ENCODE measurements at regions not wholly inside any gene's neighbourhood (a gene's known extent, or its start where the extent isn't known, plus 50 kb on each side); places are given as distances from the start of the nearest gene placed in this dataset.

DNA sequence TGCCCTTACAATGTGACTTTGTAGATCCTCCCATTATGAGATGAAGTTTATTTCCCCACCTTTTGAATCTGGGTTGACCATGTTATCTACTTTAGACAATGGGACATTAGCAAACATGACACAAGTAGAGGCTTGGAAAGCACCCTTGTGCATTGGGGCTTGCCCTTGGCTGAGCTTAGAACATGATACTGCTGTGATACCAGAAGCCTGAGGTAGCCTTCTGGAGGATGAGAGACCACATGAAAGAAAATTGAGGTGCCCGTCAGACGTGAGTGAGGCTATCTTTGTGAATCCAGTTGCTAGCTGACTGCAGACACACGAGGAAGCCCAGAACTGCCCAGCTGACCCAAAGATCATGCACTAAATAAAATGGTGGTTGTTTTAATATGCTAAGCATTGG lies 341.2 kb downstream of the CYP26B1 start:
- no peak overlapping the region for H3K27ac ChIP-seq (ENCODE audit: low read depth, low read length)

GRCh38 chr2:71804281-71804751 lies 343.3 kb downstream of the CYP26B1 start:
- Histone ChIP-seq H3K36me3 (ENCODE audit: control insufficient read depth, insufficient read depth, low read length) (no peaks in the 10 kb centered on the region), H3K9ac (ENCODE audit: low read length) (no peak overlapping the region), H3K27me3 (ENCODE audit: control insufficient read depth, insufficient read depth, low read length) (peaks cover 5% of the 10 kb centered on the region; the same call in 1 of the 2 replicates), H3K4me3 (ENCODE audit: low read depth, low read length) (no peak overlapping the region), H3K4me1 (ENCODE audit: control insufficient read depth, insufficient read depth, low read length) (no peaks in the 10 kb centered on the region), H3K27ac (ENCODE audit: low read depth, low read length) (no peak overlapping the region), H3K9me3 (ENCODE audit: control insufficient read depth, insufficient read depth, low read depth, low read length) (no peaks in the 10 kb centered on the region)

More for the DNA sequence above, 341.2 kb downstream of the CYP26B1 start:
- no peaks in the 10 kb centered on the region for H3K9me3 ChIP-seq (ENCODE audit: control insufficient read depth, insufficient read depth, low read depth, low read length)
- no peaks in the 10 kb centered on the region for H3K4me1 ChIP-seq (ENCODE audit: control insufficient read depth, insufficient read depth, low read length)
- H3K9ac ChIP-seq (ENCODE audit: low read length) = no peak overlapping the region
- no peaks in the 10 kb centered on the region for H3K36me3 ChIP-seq (ENCODE audit: control insufficient read depth, insufficient read depth, low read length)
- H3K4me3 ChIP-seq (ENCODE audit: low read depth, low read length) = no peak overlapping the region
- peaks cover 5% of the 10 kb centered on the region; the same call in 1 of the 2 replicates for H3K27me3 ChIP-seq (ENCODE audit: control insufficient read depth, insufficient read depth, low read length)

GRCh38 chr2:71803398-71803797 lies 344.3 kb downstream of the CYP26B1 start:
- Histone ChIP-seq H3K4me1 (ENCODE audit: control insufficient read depth, insufficient read depth, low read length) (no peaks in the 10 kb centered on the region), H3K4me3 (ENCODE audit: low read depth, low read length) (no peak overlapping the region), H3K27ac (ENCODE audit: low read depth, low read length) (no peak overlapping the region), H3K9ac (ENCODE audit: low read length) (no peak overlapping the region), H3K9me3 (ENCODE audit: control insufficient read depth, insufficient read depth, low read depth, low read length) (no peaks in the 10 kb centered on the region), H3K36me3 (ENCODE audit: control insufficient read depth, insufficient read depth, low read length) (no peaks in the 10 kb centered on the region), H3K27me3 (ENCODE audit: control insufficient read depth, insufficient read depth, low read length) (peaks cover 5% of the 10 kb centered on the region; the same call in 1 of the 2 replicates)

GRCh38 chr2:71802556-71802955 lies 345.1 kb downstream of the CYP26B1 start:
- H3K27me3 ChIP-seq (ENCODE audit: control insufficient read depth, insufficient read depth, low read length) = peaks cover 5% of the 10 kb centered on the region; the same call in 1 of the 2 replicates
- H3K4me1 ChIP-seq (ENCODE audit: control insufficient read depth, insufficient read depth, low read length) = no peaks in the 10 kb centered on the region

GRCh38 chr2:71801969-71802368 lies 345.7 kb downstream of the CYP26B1 start:
- no peak overlapping the region for H3K4me3 ChIP-seq (ENCODE audit: low read depth, low read length)
- no peaks in the 10 kb centered on the region for H3K4me1 ChIP-seq (ENCODE audit: control insufficient read depth, insufficient read depth, low read length)
- no peak overlapping the region for H3K9ac ChIP-seq (ENCODE audit: low read length)
- no peak overlapping the region for H3K27ac ChIP-seq (ENCODE audit: low read depth, low read length)
- no peaks in the 10 kb centered on the region for H3K36me3 ChIP-seq (ENCODE audit: control insufficient read depth, insufficient read depth, low read length)
- peaks cover 5% of the 10 kb centered on the region; the same call in 1 of the 2 replicates for H3K27me3 ChIP-seq (ENCODE audit: control insufficient read depth, insufficient read depth, low read length)
- H3K9me3 ChIP-seq (ENCODE audit: control insufficient read depth, insufficient read depth, low read depth, low read length) = no peaks in the 10 kb centered on the region

More at GRCh38 chr2:71802556-71802955, 345.1 kb downstream of the CYP26B1 start:
- H3K27ac ChIP-seq (ENCODE audit: low read depth, low read length) = no peak overlapping the region
- H3K36me3 ChIP-seq (ENCODE audit: control insufficient read depth, insufficient read depth, low read length) = no peaks in the 10 kb centered on the region
- H3K9ac ChIP-seq (ENCODE audit: low read length) = no peak overlapping the region
- H3K4me3 ChIP-seq (ENCODE audit: low read depth, low read length) = no peak overlapping the region
- H3K9me3 ChIP-seq (ENCODE audit: control insufficient read depth, insufficient read depth, low read depth, low read length) = no peaks in the 10 kb centered on the region

DNA sequence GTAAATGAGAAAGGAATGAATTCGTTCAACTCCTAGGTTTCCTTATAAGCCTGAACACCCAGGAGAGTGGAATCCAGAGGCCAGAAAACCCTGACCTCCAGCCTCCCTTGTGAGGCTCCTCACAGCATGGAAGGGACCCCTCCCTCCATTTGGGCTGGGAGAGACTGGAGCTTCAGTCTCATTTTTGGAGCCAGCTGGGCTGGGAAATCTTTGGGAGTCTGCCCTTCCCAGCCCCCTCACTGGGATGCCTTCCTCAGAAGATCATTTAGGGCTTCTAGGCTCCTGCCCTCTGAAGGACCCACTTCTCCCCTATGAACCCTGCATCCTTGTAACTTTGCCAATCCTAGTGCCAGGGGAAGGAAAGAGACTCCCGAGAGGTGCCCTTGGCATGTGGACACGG lies 346.1 kb downstream of the CYP26B1 start:
- Histone ChIP-seq H3K36me3 (ENCODE audit: control insufficient read depth, insufficient read depth, low read length) (no peaks in the 10 kb centered on the region), H3K9ac (ENCODE audit: low read length) (no peak overlapping the region), H3K27me3 (ENCODE audit: control insufficient read depth, insufficient read depth, low read length) (peaks cover 5% of the 10 kb centered on the region; the same call in 1 of the 2 replicates), H3K9me3 (ENCODE audit: control insufficient read depth, insufficient read depth, low read depth, low read length) (no peaks in the 10 kb centered on the region), H3K4me3 (ENCODE audit: low read depth, low read length) (no peak overlapping the region), H3K4me1 (ENCODE audit: control insufficient read depth, insufficient read depth, low read length) (peaks cover 1% of the 10 kb centered on the region; the same call in 1 of the 2 replicates), H3K27ac (ENCODE audit: low read depth, low read length) (no peak overlapping the region)

DNA sequence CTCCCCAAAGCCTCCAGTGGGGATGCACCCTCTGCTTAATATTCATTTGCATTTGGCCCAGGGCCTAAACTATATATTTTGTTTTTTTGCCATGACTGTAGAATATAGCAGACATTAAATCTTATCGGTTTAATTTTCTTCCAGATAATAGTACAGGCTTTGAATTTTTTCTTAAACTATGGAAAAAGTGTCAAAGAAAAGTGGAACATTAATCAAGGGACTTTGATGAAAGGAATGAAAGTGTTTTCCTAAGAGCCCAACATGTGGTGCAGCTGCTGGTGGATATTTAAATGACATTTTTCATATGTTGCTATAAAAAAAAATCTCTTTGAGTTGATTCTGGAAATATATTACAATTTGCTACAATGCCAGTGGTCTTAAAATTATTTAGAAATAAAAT lies 346.8 kb downstream of the CYP26B1 start:
- Histone ChIP-seq H3K4me1 (ENCODE audit: control insufficient read depth, insufficient read depth, low read length) (peaks cover 8% of the 10 kb centered on the region; the same call in 1 of the 2 replicates), H3K4me3 (ENCODE audit: low read depth, low read length) (no peak overlapping the region), H3K9me3 (ENCODE audit: control insufficient read depth, insufficient read depth, low read depth, low read length) (no peaks in the 10 kb centered on the region), H3K36me3 (ENCODE audit: control insufficient read depth, insufficient read depth, low read length) (no peaks in the 10 kb centered on the region), H3K27me3 (ENCODE audit: control insufficient read depth, insufficient read depth, low read length) (peaks cover 5% of the 10 kb centered on the region; the same call in 1 of the 2 replicates), H3K27ac (ENCODE audit: low read depth, low read length) (no peak overlapping the region), H3K9ac (ENCODE audit: low read length) (no peak overlapping the region)

GRCh38 chr2:71800106-71800809 lies 346.9 kb downstream of the DYSF start:
- H3K27ac ChIP-seq (ENCODE audit: low read depth, low read length) = no peak overlapping the region

DNA sequence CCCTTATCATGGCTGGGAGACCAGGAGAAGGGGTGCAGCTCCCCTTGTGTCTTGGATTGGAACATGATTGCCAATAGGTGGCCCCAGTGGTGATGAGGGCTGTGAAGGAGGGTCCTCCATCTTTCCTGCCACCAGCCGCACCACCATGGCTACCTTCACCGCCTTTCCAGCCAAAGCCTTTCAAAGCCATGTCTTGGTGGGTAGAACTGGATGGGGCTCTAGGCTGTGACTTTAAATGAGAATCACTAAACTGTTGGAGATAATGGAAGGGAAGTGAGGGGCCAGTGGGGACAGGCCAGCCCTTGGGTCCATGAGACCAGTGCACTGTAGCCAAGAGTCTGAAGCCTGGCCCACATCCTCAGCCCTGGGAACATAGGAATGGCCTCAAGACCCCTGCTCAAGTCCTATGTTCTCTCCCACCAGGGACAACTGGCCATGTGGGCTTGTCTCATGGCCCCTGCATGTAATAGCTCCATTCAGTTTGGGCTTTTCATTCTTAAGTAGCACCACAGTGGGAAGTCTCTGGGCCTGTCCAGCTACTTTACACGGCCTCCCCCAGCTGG lies 345.7 kb downstream of the DYSF start:
- Histone ChIP-seq H3K27ac (ENCODE audit: low read depth, low read length) (no peak overlapping the region), H3K4me3 (ENCODE audit: low read depth, low read length) (no peak overlapping the region), H3K9me3 (ENCODE audit: control insufficient read depth, insufficient read depth, low read depth, low read length) (no peaks in the 10 kb centered on the region), H3K36me3 (ENCODE audit: control insufficient read depth, insufficient read depth, low read length) (no peaks in the 10 kb centered on the region), H3K27me3 (ENCODE audit: control insufficient read depth, insufficient read depth, low read length) (no peaks in the 10 kb centered on the region), H3K4me1 (ENCODE audit: control insufficient read depth, insufficient read depth, low read length) (peaks cover 17% of the 10 kb centered on the region; the same call in 1 of the 2 replicates), H3K9ac (ENCODE audit: low read length) (no peak overlapping the region)

More at GRCh38 chr2:71800106-71800809, 346.9 kb downstream of the DYSF start:
- Histone ChIP-seq H3K9ac (ENCODE audit: low read length) (no peak overlapping the region), H3K4me3 (ENCODE audit: low read depth, low read length) (no peak overlapping the region), H3K27me3 (ENCODE audit: control insufficient read depth, insufficient read depth, low read length) (peaks cover 2% of the 10 kb centered on the region; the same call in 1 of the 2 replicates), H3K9me3 (ENCODE audit: control insufficient read depth, insufficient read depth, low read depth, low read length) (no peaks in the 10 kb centered on the region), H3K4me1 (ENCODE audit: control insufficient read depth, insufficient read depth, low read length) (peaks cover 13% of the 10 kb centered on the region; the same call in 1 of the 2 replicates), H3K36me3 (ENCODE audit: control insufficient read depth, insufficient read depth, low read length) (no peaks in the 10 kb centered on the region)

DNA sequence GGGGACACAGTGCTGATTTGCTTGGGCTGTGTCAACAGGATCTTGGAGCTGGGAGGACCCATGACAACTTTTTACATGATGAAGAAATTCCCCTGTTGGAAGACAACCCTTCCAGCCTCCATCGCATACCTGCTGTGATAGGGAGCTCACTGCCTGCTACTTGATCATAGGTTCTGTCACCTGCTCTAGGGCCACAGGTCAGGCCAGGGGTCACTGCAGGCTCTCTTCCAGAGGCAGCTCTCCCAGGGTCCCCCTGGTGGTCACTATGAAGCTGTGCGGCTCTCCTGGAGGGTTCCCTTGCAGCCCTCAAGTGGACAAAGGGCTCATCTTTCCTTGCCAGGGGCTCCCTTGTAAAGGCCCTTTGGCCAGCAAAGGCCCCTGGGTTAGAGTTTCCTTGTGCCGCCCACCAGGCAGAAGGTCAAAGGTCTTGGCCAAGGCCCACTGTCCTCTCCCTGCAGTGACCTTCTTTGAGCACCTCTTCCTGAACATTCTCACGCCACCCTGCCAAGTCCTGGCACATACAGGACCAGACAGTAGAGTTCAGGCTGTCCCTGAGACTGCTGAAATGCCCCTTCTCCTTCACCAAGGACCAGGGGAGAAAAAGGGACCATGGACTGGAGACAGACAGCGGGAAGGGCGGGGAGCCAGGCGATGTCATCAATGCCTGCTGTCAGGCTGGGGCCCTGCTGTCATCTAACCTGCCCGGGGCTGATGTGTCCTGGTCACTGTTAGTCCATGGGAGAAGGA lies 345.1 kb downstream of the DYSF start:
- Histone ChIP-seq H3K4me1 (ENCODE audit: control insufficient read depth, insufficient read depth, low read length) (peaks cover 17% of the 10 kb centered on the region; the same call in 1 of the 2 replicates), H3K27ac (ENCODE audit: low read depth, low read length) (no peak overlapping the region), H3K4me3 (ENCODE audit: low read depth, low read length) (no peak overlapping the region), H3K9me3 (ENCODE audit: control insufficient read depth, insufficient read depth, low read depth, low read length) (no peaks in the 10 kb centered on the region), H3K9ac (ENCODE audit: low read length) (no peak overlapping the region), H3K27me3 (ENCODE audit: control insufficient read depth, insufficient read depth, low read length) (no peaks in the 10 kb centered on the region), H3K36me3 (ENCODE audit: control insufficient read depth, insufficient read depth, low read length) (no peaks in the 10 kb centered on the region)

Measured in HUES6 (cell line).